CD14-positive monocyte (primary cell): ENCODE measurements at regions not wholly inside any gene's neighbourhood (a gene's known extent, or its start where the extent isn't known, plus 50 kb on each side); places are given as distances from the start of the nearest gene placed in this dataset.

Experiments
- DNase-seq, 3 donors: peaks; one replicate each; pipeline ENCODE4 v3.0.0-alpha.2; 2011 to 2022
- H2AFZ ChIP-seq: 2 replicates; pipeline ENCODE4 v1.6.0; 2012; ENCODE audit warnings: mild to moderate bottlenecking, low read depth, low read length, inconsistent platforms; ENCODE audit not compliant: insufficient read depth, poor library complexity, severe bottlenecking
- H3K27ac ChIP-seq, 2 donors: 1 replicate in 1 of 2; 2 replicates in 1 of 2; pipeline ENCODE4 v1.5.1; 2012 to 2013; ENCODE audit warnings: low read length in 2 of 2, control low read depth in 1 of 2, inconsistent platforms in 1 of 2, low read depth in 1 of 2, mild to moderate bottlenecking in 1 of 2
- H3K27me3 ChIP-seq, 2 donors: one replicate each; pipeline versions ENCODE4 v1.6.0 to v1.6.1; 2011 to 2013; ENCODE audit warnings: low read length in 2 of 2; ENCODE audit not compliant: control insufficient read depth in 2 of 2, insufficient read depth in 2 of 2
- H3K36me3 ChIP-seq, 2 donors: replicated peaks in 1 of 2; 1 replicate in 1 of 2; 2 replicates in 1 of 2; pipeline versions ENCODE4 v1.5.1 to v1.6.1; 2012 to 2013; ENCODE audit warnings: low read length in 2 of 2, control low read depth in 1 of 2, inconsistent platforms in 1 of 2, mild to moderate bottlenecking in 1 of 2; ENCODE audit not compliant: insufficient read depth in 2 of 2, control insufficient read depth in 1 of 2
- H3K4me1 ChIP-seq, 2 donors: 1 replicate in 1 of 2; 2 replicates in 1 of 2; pipeline versions ENCODE4 v1.5.1 to v1.6.1; 2012 to 2013; ENCODE audit warnings: low read length in 2 of 2, control low read depth in 1 of 2, inconsistent platforms in 1 of 2, mild to moderate bottlenecking in 1 of 2, moderate library complexity in 1 of 2; ENCODE audit not compliant: insufficient read depth in 2 of 2, control insufficient read depth in 1 of 2
- H3K4me2 ChIP-seq: replicated peaks from 2 replicates; pipeline ENCODE3; 2012; ENCODE audit warnings: low read length, moderate library complexity, mild to moderate bottlenecking; ENCODE audit not compliant: poor library complexity, severe bottlenecking; ENCODE audit errors: extremely low read depth
- H3K4me3 ChIP-seq, 3 experiments: fragments of 200-600 bp in 1 of 3; sonication (generic) in 1 of 3; replicated peaks in 1 of 3; 1 replicate in 2 of 3; 2 replicates in 1 of 3; pipeline ENCODE4 v1.5.1; 2011 to 2013; ENCODE audit warnings: low read length in 3 of 3, mild to moderate bottlenecking in 3 of 3, control low read depth in 2 of 3, low read depth in 2 of 3, inconsistent platforms in 1 of 3, moderate library complexity in 1 of 3
- H3K79me2 ChIP-seq: 2 replicates; pipeline ENCODE4 v1.6.0; 2012; ENCODE audit warnings: mild to moderate bottlenecking, control low read depth, inconsistent platforms, low read length, moderate library complexity; ENCODE audit not compliant: insufficient read depth
- H3K9ac ChIP-seq: 2 replicates; pipeline ENCODE4 v1.6.0; 2017; ENCODE audit warnings: low read length, mild to moderate bottlenecking; ENCODE audit not compliant: insufficient read depth, poor library complexity, severe bottlenecking
- H3K9me3 ChIP-seq, 2 donors: replicated peaks in 1 of 2; 1 replicate in 1 of 2; 2 replicates in 1 of 2; pipeline versions ENCODE4 v1.5.1 to v1.6.1; 2012 to 2013; ENCODE audit warnings: low read length in 2 of 2, control low read depth in 1 of 2; ENCODE audit not compliant: control insufficient read depth in 1 of 2, insufficient read depth in 1 of 2
- H4K20me1 ChIP-seq: 2 replicates; pipeline ENCODE4 v1.6.0; 2012; ENCODE audit warnings: mild to moderate bottlenecking, low read length, control low read depth, moderate library complexity; ENCODE audit not compliant: insufficient read depth
- H3K27ac Mint-ChIP-seq, 7 donors: one replicate each; pipeline ENCODE4 v1.8.0; 2020; ENCODE audit warnings: mild to moderate bottlenecking in 7 of 7, mixed read lengths in 7 of 7, moderate library complexity in 6 of 7, inconsistent platforms in 2 of 7
- H3K27me3 Mint-ChIP-seq, 3 donors: one replicate each; pipeline ENCODE4 v1.8.0; 2021 to 2022; ENCODE audit warnings: low read depth in 3 of 3, mild to moderate bottlenecking in 3 of 3, mixed read lengths in 3 of 3, moderate library complexity in 3 of 3, inconsistent platforms in 1 of 3
- H3K36me3 Mint-ChIP-seq, 2 donors: one replicate each; pipeline ENCODE4 v1.8.0; 2020; ENCODE audit warnings: mixed read lengths in 2 of 2, inconsistent platforms in 1 of 2, mild to moderate bottlenecking in 1 of 2
- H3K4me1 Mint-ChIP-seq: one replicate; pipeline ENCODE4 v1.8.0; 2020; ENCODE audit warnings: mild to moderate bottlenecking, mixed read lengths
- H3K4me3 Mint-ChIP-seq, 2 donors: one replicate each; pipeline ENCODE4 v1.8.0; 2020; ENCODE audit warnings: mild to moderate bottlenecking in 2 of 2, mixed read lengths in 2 of 2, moderate library complexity in 1 of 2
- H3K9me3 Mint-ChIP-seq, 7 donors: one replicate each; pipeline ENCODE4 v1.8.0; 2020 to 2022; ENCODE audit warnings: mixed read lengths in 7 of 7, mild to moderate bottlenecking in 6 of 7, moderate library complexity in 6 of 7, inconsistent platforms in 2 of 7
- CTCF ChIP-seq: fragments of 200-600 bp; IDR thresholded peaks from one replicate; pipeline ENCODE4 v1.8.0; 2022; ENCODE audit warnings: antibody characterized with exemption, mild to moderate bottlenecking
- WGBS: methylation state at CpG from one replicate; pipeline ENCODE4 v1.1.5; 2013; ENCODE audit warnings: missing lambda C conversion rate; ENCODE audit not compliant: insufficient coverage; 5-methylcytosine and 5-hydroxymethylcytosine counted together
- intact Hi-C, 2 donors: fragments of 100-400 bp; cut with micrococcal nuclease; formaldehyde crosslinking; loops; one replicate each; pipeline versions ENCODE4 v1.15.0 to v1.15.1; 2023

DNA sequence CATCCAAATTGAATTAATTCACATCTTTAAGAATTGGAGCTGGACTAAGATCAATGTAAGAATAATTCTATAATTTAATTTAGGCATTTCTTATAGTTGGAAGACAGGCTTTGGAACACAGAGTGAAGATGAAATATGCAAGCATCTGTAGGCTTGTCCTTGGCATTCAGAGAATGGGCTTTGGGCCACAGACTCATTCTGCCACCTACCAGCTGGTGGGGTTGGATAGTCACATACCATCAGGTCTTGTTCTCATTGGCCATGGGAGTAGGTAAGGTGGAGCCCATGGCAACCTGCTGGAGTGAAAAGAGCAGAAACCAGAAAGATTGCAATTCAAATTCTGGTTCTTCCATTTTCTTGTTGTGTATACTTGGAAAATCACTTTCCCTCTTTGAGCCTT lies 300.3 kb downstream of the CYRIA start:
- Histone ChIP-seq H3K4me3 (no peak overlapping the region), H2AFZ (no peak overlapping the region), H3K27me3 (no peaks in the 10 kb centered on the region), H3K27ac (no peak overlapping the region), H4K20me1 (no peaks in the 10 kb centered on the region), H3K9ac (no peak overlapping the region), H3K79me2 (no peaks in the 10 kb centered on the region), H3K4me1 (no peaks in the 10 kb centered on the region), H3K4me2 (no peak overlapping the region), H3K36me3 (no peaks in the 10 kb centered on the region), H3K9me3 (no peaks in the 10 kb centered on the region)
- Mint-ChIP-seq H3K27me3 (no peaks in the 10 kb centered on the region), H3K4me1 (no peaks in the 10 kb centered on the region), H3K36me3 (no peaks in the 10 kb centered on the region), H3K27ac (no peak overlapping the region), H3K4me3 (no peak overlapping the region), H3K9me3 (peaks cover 0 to 2% (median 0%) of the 10 kb centered on the region in 7 donors)
- no peak for TF ChIP-seq CTCF
- no peak for DNase-seq
- intact Hi-C loops: no loop called here

DNA sequence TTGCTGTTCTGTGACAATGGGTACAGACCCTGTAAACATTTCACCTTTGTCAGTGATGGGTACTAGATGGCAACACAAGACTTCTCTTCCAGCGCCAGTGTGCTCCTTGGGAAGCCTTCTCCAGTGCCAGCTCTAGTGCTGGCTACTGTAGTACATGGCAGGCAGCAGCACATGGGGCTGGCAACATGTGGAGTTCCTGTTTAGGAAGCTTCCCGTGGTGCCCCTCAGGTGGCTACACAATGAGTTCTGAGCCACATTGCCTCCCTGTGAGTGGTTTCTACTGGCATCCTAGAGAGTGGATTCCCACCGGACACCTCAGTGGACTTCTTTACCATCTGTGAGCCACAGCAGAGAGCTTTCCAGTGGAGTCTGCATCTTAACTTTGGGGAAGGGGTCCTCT lies 302.1 kb downstream of the CYRIA start:
- no peaks in the 10 kb centered on the region for H3K79me2 ChIP-seq
- no peak overlapping the region for H3K27ac Mint-ChIP-seq
- H3K27ac ChIP-seq: no peak overlapping the region
- no peak for DNase-seq
- no peak overlapping the region for H3K4me3 ChIP-seq
- no peak overlapping the region for H3K4me2 ChIP-seq
- H2AFZ ChIP-seq: no peak overlapping the region
- no peak overlapping the region for H3K4me3 Mint-ChIP-seq
- intact Hi-C loops: no loop called here
- no peaks in the 10 kb centered on the region for H3K36me3 ChIP-seq
- TF ChIP-seq CTCF: no peak
- no peaks in the 10 kb centered on the region for H4K20me1 ChIP-seq
- H3K27me3 Mint-ChIP-seq: peaks cover 0 to 2% (median 0%) of the 10 kb centered on the region in 3 donors
- no peak overlapping the region for H3K9ac ChIP-seq
- no peaks in the 10 kb centered on the region for H3K9me3 ChIP-seq
- no peaks in the 10 kb centered on the region for H3K4me1 ChIP-seq
- no peaks in the 10 kb centered on the region for H3K27me3 ChIP-seq
- no peaks in the 10 kb centered on the region for H3K4me1 Mint-ChIP-seq
- WGBS: 83% methylated on average over 3 of the region's 3 CpGs
- no peaks in the 10 kb centered on the region for H3K36me3 Mint-ChIP-seq
- H3K9me3 Mint-ChIP-seq: peaks cover 0 to 9% (median 4%) of the 10 kb centered on the region in 7 donors
